Right lobe of liver (tissue), 6 donors: ENCODE measurements at regions not wholly inside any gene's neighbourhood (a gene's known extent, or its start where the extent isn't known, plus 50 kb on each side); places are given as distances from the start of the nearest gene placed in this dataset.

Source experiments
- ATAC-seq, 4 donors: fragments of 200-7000 bp; cut with Tn5 transposase; one replicate each; pipeline ENCODE4 v1.9.1; 2020; ENCODE audit warnings: mild to moderate bottlenecking in 4 of 4, moderate library complexity in 4 of 4
- DNase-seq, 3 donors: peaks; one replicate each; pipeline ENCODE4 v3.0.0-alpha.2; 2020
- H3K27ac ChIP-seq, 3 donors: fragments of 200-600 bp; one replicate each; pipeline ENCODE4 v1.8.0; 2022
- H3K27me3 ChIP-seq, 2 donors: fragments of 200-600 bp; one replicate each; pipeline ENCODE4 v1.8.0; 2022
- H3K36me3 ChIP-seq, 4 donors: fragments of 200-600 bp; sonication (generic) in 1 of 4; one replicate each; pipeline versions ENCODE4 v1.5.1 to v1.8.0; 2017 to 2022; ENCODE audit warnings: control low read depth in 1 of 4
- H3K4me1 ChIP-seq, 4 donors: fragments of 200-600 bp; sonication (generic) in 1 of 4; one replicate each; pipeline versions ENCODE4 v1.5.1 to v1.8.0; 2017 to 2022; ENCODE audit warnings: control low read depth in 1 of 4
- H3K4me3 ChIP-seq, 3 donors: fragments of 200-600 bp; one replicate each; pipeline ENCODE4 v1.8.0; 2022
- H3K9me3 ChIP-seq, 4 donors: fragments of 200-600 bp; sonication (generic) in 1 of 4; one replicate each; pipeline versions ENCODE4 v1.5.1 to v1.8.0; 2017 to 2022; ENCODE audit warnings: control low read depth in 1 of 4
- POLR2A ChIP-seq: fragments of 450-650 bp; IDR thresholded peaks from one replicate; pipeline ENCODE4 v1.6.1; 2017; ENCODE audit warnings: antibody characterized with exemption, mild to moderate bottlenecking
- WGBS: methylation state at CpG from one replicate; pipeline ENCODE4 v1.1.6; 2018; ENCODE audit warnings: low coverage, low lambda C conversion rate; ENCODE audit not compliant: insufficient coverage; ENCODE audit errors: missing lambda C conversion rate; 5-methylcytosine and 5-hydroxymethylcytosine counted together
- intact Hi-C, 2 donors: fragments of 100-400 bp; cut with DNase I; formaldehyde crosslinking; loops; one replicate each; pipeline versions ENCODE4 v1.11.2 to v1.14.1; 2022
- TF ChIP-seq, protein P1 (sequence below), 4 donors: fragments of 200-600 bp in 3 of 4; fragments of 450-650 bp in 1 of 4; IDR thresholded peaks; one replicate each; pipeline versions ENCODE4 v1.5.1 to v1.8.0; 2016 to 2022; ENCODE audit warnings: antibody characterized with exemption in 4 of 4, mild to moderate bottlenecking in 2 of 4
- donor health status: DM: no; HTN: yes; CAD: no.
- donor health status: DM: no; HTN: no; CAD: no.
- donor health status: DM: no; HTN: no; CAD: no.
- donor health status: DM: no; HTN: yes; CAD: no.
- donor health status: DM: no; HTN: yes; CAD: no.

DNA sequence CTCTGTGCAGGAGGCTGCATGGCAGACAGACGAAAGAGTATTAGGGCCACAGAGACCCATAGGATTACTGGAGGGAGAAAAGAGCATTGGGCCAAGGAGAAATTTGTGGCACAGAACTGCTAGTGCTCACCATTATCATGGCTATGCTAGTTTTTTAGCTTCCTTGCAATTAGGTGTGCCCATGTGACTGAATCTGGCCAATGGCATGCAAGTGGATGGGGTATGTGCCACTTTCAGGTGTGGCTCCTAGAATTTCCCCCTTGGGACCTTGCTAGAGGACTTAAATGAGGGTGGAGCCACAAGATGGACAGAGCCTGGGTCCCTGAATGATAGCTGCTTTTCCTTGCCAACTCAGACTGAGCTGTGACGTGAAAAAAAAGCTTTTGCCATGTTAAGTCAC, 73.9 kb upstream of the TENM4 start:
- H3K36me3 ChIP-seq, result no peaks in the 10 kb centered on the region
- ATAC-seq (no peak), DNase-seq (no peak)
- intact Hi-C loops, result no loop called here
- no peaks in the 10 kb centered on the region for H3K4me1 ChIP-seq
- 37% methylated on average over 2 of the region's 2 CpGs for WGBS
- H3K9me3 ChIP-seq, result no peaks in the 10 kb centered on the region
- TF ChIP-seq, protein P1, sequence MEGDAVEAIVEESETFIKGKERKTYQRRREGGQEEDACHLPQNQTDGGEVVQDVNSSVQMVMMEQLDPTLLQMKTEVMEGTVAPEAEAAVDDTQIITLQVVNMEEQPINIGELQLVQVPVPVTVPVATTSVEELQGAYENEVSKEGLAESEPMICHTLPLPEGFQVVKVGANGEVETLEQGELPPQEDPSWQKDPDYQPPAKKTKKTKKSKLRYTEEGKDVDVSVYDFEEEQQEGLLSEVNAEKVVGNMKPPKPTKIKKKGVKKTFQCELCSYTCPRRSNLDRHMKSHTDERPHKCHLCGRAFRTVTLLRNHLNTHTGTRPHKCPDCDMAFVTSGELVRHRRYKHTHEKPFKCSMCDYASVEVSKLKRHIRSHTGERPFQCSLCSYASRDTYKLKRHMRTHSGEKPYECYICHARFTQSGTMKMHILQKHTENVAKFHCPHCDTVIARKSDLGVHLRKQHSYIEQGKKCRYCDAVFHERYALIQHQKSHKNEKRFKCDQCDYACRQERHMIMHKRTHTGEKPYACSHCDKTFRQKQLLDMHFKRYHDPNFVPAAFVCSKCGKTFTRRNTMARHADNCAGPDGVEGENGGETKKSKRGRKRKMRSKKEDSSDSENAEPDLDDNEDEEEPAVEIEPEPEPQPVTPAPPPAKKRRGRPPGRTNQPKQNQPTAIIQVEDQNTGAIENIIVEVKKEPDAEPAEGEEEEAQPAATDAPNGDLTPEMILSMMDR (IDR thresholded peaks at IDR 0.05), result no peak
- no peak for TF ChIP-seq POLR2A
- H3K4me3 ChIP-seq, result no peak overlapping the region
- no peak overlapping the region for H3K27ac ChIP-seq
- H3K27me3 ChIP-seq, result no peaks in the 10 kb centered on the region

DNA sequence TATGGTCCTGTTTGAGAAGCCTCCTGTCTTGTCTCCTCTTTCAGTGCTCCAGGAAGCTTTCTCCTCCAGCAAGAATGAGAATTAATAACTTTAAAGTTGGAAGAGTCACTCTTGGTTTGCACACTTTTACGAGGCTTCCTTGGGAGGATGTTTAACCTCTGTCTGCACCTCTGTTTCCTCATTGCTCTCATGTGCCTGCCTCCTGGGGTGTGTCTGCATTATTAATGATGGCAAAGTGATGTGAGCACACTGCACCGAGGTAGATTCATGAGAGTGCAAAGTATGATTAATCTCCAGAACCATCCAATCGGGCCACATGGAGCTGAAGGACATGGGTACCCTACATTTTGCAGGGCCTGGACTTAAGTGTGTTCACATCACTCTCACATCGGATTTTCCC, 73.5 kb upstream of the TENM4 start:
- no peak for DNase-seq
- Histone ChIP-seq H3K27ac (no peak overlapping the region), H3K4me3 (no peak overlapping the region), H3K36me3 (no peaks in the 10 kb centered on the region), H3K27me3 (no peaks in the 10 kb centered on the region), H3K4me1 (no peaks in the 10 kb centered on the region), H3K9me3 (no peaks in the 10 kb centered on the region)
- 39% methylated on average over 4 of the region's 4 CpGs for WGBS
- intact Hi-C loops, result no loop called here
- TF ChIP-seq, protein P1 (IDR thresholded peaks at IDR 0.05), result no peak
- TF ChIP-seq POLR2A, result no peak
- ATAC-seq, result no peak

DNA sequence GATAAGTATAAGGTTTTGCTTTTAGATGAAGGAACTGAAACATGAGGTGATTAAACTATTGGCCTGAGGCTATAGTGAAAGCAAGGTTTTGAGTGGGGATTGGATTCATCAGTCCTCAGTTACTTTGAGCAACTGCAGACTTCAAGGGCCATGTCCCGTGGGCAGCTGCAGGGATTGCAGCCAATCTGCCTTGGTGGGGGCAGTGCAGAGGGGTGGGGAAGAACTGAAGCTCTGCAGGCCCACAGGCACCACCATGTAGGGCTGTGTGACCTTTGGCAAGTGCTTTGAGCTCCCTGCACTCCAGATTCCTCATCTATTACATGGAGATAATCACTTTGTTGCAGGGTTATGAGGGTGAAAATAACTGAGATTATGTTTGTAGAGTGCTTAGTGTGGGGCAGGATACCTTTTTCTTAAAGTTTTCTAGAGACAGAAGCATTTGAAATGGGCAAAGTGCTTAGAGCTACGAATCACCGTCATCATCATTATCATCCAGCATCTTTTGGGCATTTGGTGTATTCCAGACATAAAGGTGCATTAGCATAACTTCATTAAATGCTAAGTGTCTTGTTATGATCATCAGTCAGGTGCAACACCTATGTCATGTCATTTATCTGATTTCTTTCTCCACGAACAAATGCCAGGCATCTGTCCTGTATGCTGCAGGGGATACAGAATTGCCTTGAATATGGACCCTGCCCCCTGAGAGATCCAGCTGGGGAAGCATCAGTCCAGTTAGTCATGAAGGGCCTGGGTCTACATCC, 72.1 kb upstream of the TENM4 start:
- no peaks in the 10 kb centered on the region for H3K27me3 ChIP-seq
- no peak overlapping the region for H3K4me3 ChIP-seq
- H3K4me1 ChIP-seq, result no peaks in the 10 kb centered on the region
- intact Hi-C loops, result no loop called here
- ATAC-seq (no peak), DNase-seq (no peak)
- WGBS, result 73% methylated on average over 2 of the region's 4 CpGs
- H3K36me3 ChIP-seq, result no peaks in the 10 kb centered on the region
- H3K9me3 ChIP-seq, result no peaks in the 10 kb centered on the region
- H3K27ac ChIP-seq, result no peak overlapping the region
- no peak for TF ChIP-seq POLR2A
- TF ChIP-seq, protein P1 (IDR thresholded peaks at IDR 0.05), result no peak

DNA sequence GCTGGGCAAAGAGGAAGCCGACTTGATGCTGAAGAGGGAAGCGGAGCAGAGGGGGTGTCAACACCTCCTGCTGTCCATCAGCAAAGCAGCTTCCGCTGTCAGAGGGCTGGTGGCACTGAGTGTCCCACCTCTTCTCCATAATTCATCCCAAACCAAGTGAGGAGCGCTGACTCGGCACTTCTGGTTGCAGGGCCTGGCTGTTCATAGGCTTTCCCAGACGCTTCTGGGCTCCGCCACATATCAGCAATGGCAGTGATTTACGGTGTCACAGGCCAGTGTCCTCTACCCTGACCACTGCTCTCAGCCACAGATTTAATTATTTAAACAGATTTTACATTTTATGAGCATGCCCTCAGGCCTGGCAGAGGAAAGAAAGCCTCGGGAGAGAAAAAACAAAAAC, 70.1 kb upstream of the TENM4 start:
- H3K27me3 ChIP-seq, result no peaks in the 10 kb centered on the region
- ATAC-seq, result no peak
- no peaks in the 10 kb centered on the region for H3K9me3 ChIP-seq
- 62% methylated on average over 7 of the region's 9 CpGs for WGBS
- TF ChIP-seq, protein P1 (IDR thresholded peaks at IDR 0.05), result no peak
- no peak for TF ChIP-seq POLR2A
- H3K27ac ChIP-seq, result no peak overlapping the region
- no peak overlapping the region for H3K4me3 ChIP-seq
- H3K36me3 ChIP-seq, result no peaks in the 10 kb centered on the region
- no peak for DNase-seq
- H3K4me1 ChIP-seq, result no peaks in the 10 kb centered on the region
- intact Hi-C loops, result no loop called here

DNA sequence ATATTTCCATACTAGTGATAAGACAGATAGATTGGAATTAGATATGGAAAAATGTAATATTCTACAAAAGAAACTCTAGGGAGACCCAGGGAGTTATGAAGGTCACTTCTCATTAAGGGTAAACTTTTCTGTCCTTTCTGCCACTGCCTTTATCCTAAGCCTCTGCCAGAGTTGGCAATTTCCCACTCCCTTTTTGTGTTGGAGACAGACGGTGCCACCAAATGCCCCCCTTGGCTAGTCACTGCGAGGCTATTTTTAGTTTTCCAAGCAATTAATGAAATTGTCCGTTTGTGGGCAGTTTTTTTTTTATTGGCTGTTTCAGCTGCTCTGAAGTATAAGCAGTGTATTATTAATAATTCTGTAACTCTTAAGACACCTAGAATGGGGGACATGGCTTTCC, 67.6 kb upstream of the TENM4 start:
- DNase-seq (no peak), ATAC-seq (no peak)
- Histone ChIP-seq H3K27ac (no peak overlapping the region), H3K36me3 (no peaks in the 10 kb centered on the region), H3K27me3 (no peaks in the 10 kb centered on the region), H3K4me1 (no peaks in the 10 kb centered on the region), H3K4me3 (no peak overlapping the region), H3K9me3 (no peaks in the 10 kb centered on the region)
- intact Hi-C loops, result no loop called here
- TF ChIP-seq POLR2A, result no peak
- TF ChIP-seq, protein P1 (IDR thresholded peaks at IDR 0.05), result no peak
- 19% methylated on average over 3 of the region's 3 CpGs for WGBS
